ENCODE measurements at regions not wholly inside any gene's neighbourhood (a gene's known extent, or its start where the extent isn't known, plus 50 kb on each side); places are given as distances from the start of the nearest gene placed in this dataset.

DNA sequence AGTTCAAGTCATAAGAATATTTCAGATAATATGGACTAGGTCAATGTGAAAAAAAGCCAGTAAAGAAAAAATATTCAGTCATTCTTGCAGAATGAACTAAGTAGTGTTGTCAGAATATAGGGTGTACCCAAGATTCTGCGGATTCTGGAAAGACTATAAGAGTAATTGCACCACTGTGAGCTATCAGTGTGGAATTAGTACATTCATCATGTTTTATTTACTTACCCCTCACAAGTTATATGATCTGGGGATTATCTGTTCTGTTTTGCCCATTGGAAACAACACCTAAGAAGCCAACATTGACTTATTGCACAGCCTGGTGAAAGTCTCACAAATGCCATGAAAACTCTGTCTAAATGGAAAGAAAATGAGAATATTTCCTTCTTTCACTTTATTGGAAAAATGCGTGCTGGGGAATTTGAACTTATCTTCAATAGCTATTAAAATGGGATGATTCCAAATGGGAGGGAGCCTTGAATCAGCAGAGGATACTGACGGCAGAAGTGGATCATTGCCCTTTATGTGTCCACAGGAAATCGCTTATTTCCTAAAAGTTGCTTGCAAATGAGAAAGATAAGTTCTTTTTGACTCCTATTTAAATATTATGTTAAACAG lies 563.3 kb upstream of the POM121L12 start:
- no peak overlapping the region for H3K4me3 ChIP-seq (ENCODE audit: low read length in 2 of 2)
- no peaks in the 10 kb centered on the region for H3K27me3 ChIP-seq (ENCODE audit: control insufficient read depth in 2 of 2, insufficient read depth in 1 of 2, low read length in 1 of 2)
- no peak for DNase-seq (ENCODE audit: low read depth in 6 of 9, low spot score in 9 of 9)
- H3K27ac ChIP-seq (ENCODE audit: low read depth in 1 of 2, low read length in 1 of 2) = no peak overlapping the region
- no peaks in the 10 kb centered on the region for H3K4me1 ChIP-seq (ENCODE audit: control insufficient read depth in 2 of 2, insufficient read depth in 2 of 2, low read length in 2 of 2)
- no peaks in the 10 kb centered on the region for H3K9me3 ChIP-seq (ENCODE audit: control insufficient read depth in 2 of 2, insufficient read depth in 1 of 2, low read length in 1 of 2)
- 94% methylated on average over 4 of the region's 4 CpGs for WGBS
- no peaks in the 10 kb centered on the region for H3K36me3 ChIP-seq (ENCODE audit: control insufficient read depth in 2 of 2, insufficient read depth in 2 of 2, low read length in 1 of 2)

DNA sequence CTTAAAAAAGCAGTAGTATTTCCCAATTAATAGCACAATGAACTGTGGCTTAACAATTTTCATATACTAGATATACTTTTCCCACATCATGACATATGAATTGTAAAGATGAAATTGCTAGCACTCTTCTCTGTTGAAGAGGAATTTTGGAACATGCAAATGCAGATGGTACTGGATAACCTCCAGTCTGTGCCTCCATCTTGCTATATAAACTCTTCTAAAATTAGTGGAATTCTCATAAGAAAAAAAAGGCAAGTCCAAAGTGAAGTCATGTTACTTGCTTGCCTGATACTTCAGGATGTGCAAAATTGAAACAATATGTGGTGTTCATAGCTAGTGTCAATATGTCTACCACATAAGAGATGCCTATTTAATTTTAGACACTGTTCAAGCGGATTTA lies 570.2 kb upstream of the POM121L12 start:
- H3K27me3 ChIP-seq (ENCODE audit: control insufficient read depth in 2 of 2, insufficient read depth in 1 of 2, low read length in 1 of 2) = no peaks in the 10 kb centered on the region
- no peaks in the 10 kb centered on the region for H3K4me1 ChIP-seq (ENCODE audit: control insufficient read depth in 2 of 2, insufficient read depth in 2 of 2, low read length in 2 of 2)
- peaks cover 0 to 4% of the 10 kb centered on the region in 2 donors for H3K9me3 ChIP-seq (ENCODE audit: control insufficient read depth in 2 of 2, insufficient read depth in 1 of 2, low read length in 1 of 2)

DNA sequence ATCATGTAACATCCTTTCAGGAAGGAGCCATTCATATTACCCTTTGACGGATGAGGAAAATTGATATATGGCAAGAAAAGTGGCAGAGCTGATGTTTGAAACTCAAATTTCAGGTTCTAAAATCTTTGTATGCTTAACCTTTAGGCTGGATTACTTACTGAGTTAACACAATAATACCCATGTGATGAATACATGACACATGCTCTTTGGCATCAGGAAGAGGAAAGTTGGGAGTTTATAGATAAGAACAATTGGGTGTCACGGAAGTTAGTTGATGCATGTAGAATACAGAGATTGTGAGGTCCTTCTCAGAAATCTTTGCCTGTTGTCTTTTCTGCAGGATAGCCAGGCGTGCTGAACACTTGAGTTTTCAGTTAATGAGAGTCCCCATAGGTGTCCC lies 572.1 kb upstream of the POM121L12 start:
- Histone ChIP-seq H3K4me3 (ENCODE audit: low read length in 2 of 2) (no peak overlapping the region), H3K4me1 (ENCODE audit: control insufficient read depth in 2 of 2, insufficient read depth in 2 of 2, low read length in 2 of 2) (no peaks in the 10 kb centered on the region), H3K27ac (ENCODE audit: low read depth in 1 of 2, low read length in 1 of 2) (no peak overlapping the region), H3K36me3 (ENCODE audit: control insufficient read depth in 2 of 2, insufficient read depth in 2 of 2, low read length in 1 of 2) (no peaks in the 10 kb centered on the region), H3K9me3 (ENCODE audit: control insufficient read depth in 2 of 2, insufficient read depth in 1 of 2, low read length in 1 of 2) (peaks cover 0 to 4% of the 10 kb centered on the region in 2 donors), H3K27me3 (ENCODE audit: control insufficient read depth in 2 of 2, insufficient read depth in 1 of 2, low read length in 1 of 2) (no peaks in the 10 kb centered on the region)
- DNase-seq (ENCODE audit: low read depth in 6 of 9, low spot score in 9 of 9) = no peak
- WGBS = 95% methylated on average over 3 of the region's 3 CpGs

More for the DNA sequence above, 570.2 kb upstream of the POM121L12 start:
- Histone ChIP-seq H3K27ac (ENCODE audit: low read depth in 1 of 2, low read length in 1 of 2) (no peak overlapping the region), H3K4me3 (ENCODE audit: low read length in 2 of 2) (no peak overlapping the region), H3K36me3 (ENCODE audit: control insufficient read depth in 2 of 2, insufficient read depth in 2 of 2, low read length in 1 of 2) (no peaks in the 10 kb centered on the region)
- WGBS = 93% methylated on average over 1 of the region's 1 CpG
- DNase-seq (ENCODE audit: low read depth in 6 of 9, low spot score in 9 of 9) = no peak

DNA sequence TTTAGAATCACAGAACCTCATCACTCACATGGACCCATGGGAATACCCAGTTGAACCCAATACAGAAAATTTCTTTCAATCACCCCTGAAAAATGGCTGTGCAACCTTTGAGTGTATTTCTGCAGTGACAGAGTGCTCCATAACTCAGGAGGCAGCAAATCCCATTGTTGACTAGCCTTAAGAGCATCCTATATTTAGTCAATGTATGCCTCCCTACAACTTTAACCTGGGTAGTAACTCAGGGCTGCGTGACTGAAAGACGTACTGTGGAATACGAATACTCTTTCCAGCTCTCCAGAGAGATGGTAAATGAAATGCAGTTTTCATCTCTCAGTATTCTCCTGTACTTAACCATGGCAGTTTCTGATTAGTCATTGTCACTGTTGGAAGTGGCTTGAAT lies 573.0 kb upstream of the POM121L12 start:
- H3K27ac ChIP-seq (ENCODE audit: low read depth in 1 of 2, low read length in 1 of 2) = no peak overlapping the region
- H3K36me3 ChIP-seq (ENCODE audit: control insufficient read depth in 2 of 2, insufficient read depth in 2 of 2, low read length in 1 of 2) = no peaks in the 10 kb centered on the region
- H3K27me3 ChIP-seq (ENCODE audit: control insufficient read depth in 2 of 2, insufficient read depth in 1 of 2, low read length in 1 of 2) = no peaks in the 10 kb centered on the region
- H3K4me1 ChIP-seq (ENCODE audit: control insufficient read depth in 2 of 2, insufficient read depth in 2 of 2, low read length in 2 of 2) = no peaks in the 10 kb centered on the region
- 79% methylated on average over 3 of the region's 3 CpGs for WGBS
- H3K4me3 ChIP-seq (ENCODE audit: low read length in 2 of 2) = no peak overlapping the region
- no peak for DNase-seq (ENCODE audit: low read depth in 6 of 9, low spot score in 9 of 9)
- H3K9me3 ChIP-seq (ENCODE audit: control insufficient read depth in 2 of 2, insufficient read depth in 1 of 2, low read length in 1 of 2) = peaks cover 0 to 4% of the 10 kb centered on the region in 2 donors

- H3K4me3 ChIP-seq (ENCODE audit: low read length in 2 of 2) = no peak overlapping the region
- H3K27me3 ChIP-seq (ENCODE audit: control insufficient read depth in 2 of 2, insufficient read depth in 1 of 2, low read length in 1 of 2) = no peaks in the 10 kb centered on the region
- no peaks in the 10 kb centered on the region for H3K36me3 ChIP-seq (ENCODE audit: control insufficient read depth in 2 of 2, insufficient read depth in 2 of 2, low read length in 1 of 2)
- 95% methylated on average over 8 of the region's 8 CpGs for WGBS
- no peak overlapping the region for H3K27ac ChIP-seq (ENCODE audit: low read depth in 1 of 2, low read length in 1 of 2)
- H3K9me3 ChIP-seq (ENCODE audit: control insufficient read depth in 2 of 2, insufficient read depth in 1 of 2, low read length in 1 of 2) = no peaks in the 10 kb centered on the region
- H3K4me1 ChIP-seq (ENCODE audit: control insufficient read depth in 2 of 2, insufficient read depth in 2 of 2, low read length in 2 of 2) = no peaks in the 10 kb centered on the region
- DNase-seq (ENCODE audit: low read depth in 6 of 9, low spot score in 9 of 9) = no peak
These were observed 579.9 kb upstream of the POM121L12 start for GRCh38 chr7:52455571-52455970.

DNA sequence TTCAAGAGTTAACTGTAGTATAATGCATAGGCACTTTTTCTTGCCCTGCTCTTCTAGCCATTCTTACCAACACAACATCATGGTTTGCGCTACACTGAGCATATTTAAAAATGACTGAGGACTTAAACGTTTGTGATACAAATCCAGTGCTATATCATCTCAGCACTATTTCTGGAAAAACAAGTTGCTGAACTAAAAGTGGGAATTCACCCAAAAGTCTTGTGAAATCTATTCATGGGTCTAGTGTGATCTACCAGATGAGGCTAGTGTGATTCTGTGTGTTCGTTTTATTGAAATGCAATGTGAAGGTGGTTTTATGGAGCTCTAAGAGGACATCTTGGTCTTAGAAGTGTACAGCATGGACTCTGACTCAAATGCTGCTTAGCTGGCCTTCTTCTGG lies 584.6 kb upstream of the POM121L12 start:
- H3K4me1 ChIP-seq (ENCODE audit: control insufficient read depth in 2 of 2, insufficient read depth in 2 of 2, low read length in 2 of 2) = no peaks in the 10 kb centered on the region
- WGBS = 97% methylated on average over 3 of the region's 3 CpGs
- no peak overlapping the region for H3K4me3 ChIP-seq (ENCODE audit: low read length in 2 of 2)
- H3K9me3 ChIP-seq (ENCODE audit: control insufficient read depth in 2 of 2, insufficient read depth in 1 of 2, low read length in 1 of 2) = no peaks in the 10 kb centered on the region
- no peaks in the 10 kb centered on the region for H3K27me3 ChIP-seq (ENCODE audit: control insufficient read depth in 2 of 2, insufficient read depth in 1 of 2, low read length in 1 of 2)
- no peak overlapping the region for H3K27ac ChIP-seq (ENCODE audit: low read depth in 1 of 2, low read length in 1 of 2)
- no peaks in the 10 kb centered on the region for H3K36me3 ChIP-seq (ENCODE audit: control insufficient read depth in 2 of 2, insufficient read depth in 2 of 2, low read length in 1 of 2)
- DNase-seq (ENCODE audit: low read depth in 6 of 9, low spot score in 9 of 9) = no peak

- Histone ChIP-seq H3K4me3 (ENCODE audit: low read length in 2 of 2) (no peak overlapping the region), H3K36me3 (ENCODE audit: control insufficient read depth in 2 of 2, insufficient read depth in 2 of 2, low read length in 1 of 2) (no peaks in the 10 kb centered on the region), H3K27ac (ENCODE audit: low read depth in 1 of 2, low read length in 1 of 2) (no peak overlapping the region), H3K27me3 (ENCODE audit: control insufficient read depth in 2 of 2, insufficient read depth in 1 of 2, low read length in 1 of 2) (no peaks in the 10 kb centered on the region), H3K9me3 (ENCODE audit: control insufficient read depth in 2 of 2, insufficient read depth in 1 of 2, low read length in 1 of 2) (no peaks in the 10 kb centered on the region), H3K4me1 (ENCODE audit: control insufficient read depth in 2 of 2, insufficient read depth in 2 of 2, low read length in 2 of 2) (no peaks in the 10 kb centered on the region)
- WGBS = 49% methylated on average over 3 of the region's 3 CpGs
- no peak for DNase-seq (ENCODE audit: low read depth in 6 of 9, low spot score in 9 of 9)
These were observed 587.8 kb upstream of the POM121L12 start for GRCh38 chr7:52447581-52448180.

DNA sequence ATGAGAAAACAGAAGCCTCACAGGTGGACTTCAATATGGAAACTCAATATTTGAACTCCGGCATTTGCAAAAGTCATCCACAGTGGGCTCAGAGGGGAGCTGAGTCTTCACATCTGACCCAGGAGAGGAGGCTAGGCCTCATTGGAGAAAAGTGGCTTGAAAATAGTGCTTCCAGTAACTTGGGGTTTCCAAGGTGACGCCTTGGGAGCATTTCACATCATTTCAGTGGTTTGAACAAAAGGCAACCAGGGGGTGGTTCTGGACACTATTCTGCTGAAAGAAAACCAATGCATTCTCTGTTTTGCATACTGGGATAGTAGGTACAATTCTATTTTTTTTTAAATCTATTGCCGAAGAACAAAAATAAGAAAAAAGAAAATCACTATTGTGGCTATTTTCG lies 599.2 kb upstream of the POM121L12 start:
- DNase-seq (ENCODE audit: low read depth in 6 of 9, low spot score in 9 of 9) = no peak
- Histone ChIP-seq H3K27me3 (ENCODE audit: control insufficient read depth in 2 of 2, insufficient read depth in 1 of 2, low read length in 1 of 2) (no peaks in the 10 kb centered on the region), H3K36me3 (ENCODE audit: control insufficient read depth in 2 of 2, insufficient read depth in 2 of 2, low read length in 1 of 2) (no peaks in the 10 kb centered on the region), H3K4me1 (ENCODE audit: control insufficient read depth in 2 of 2, insufficient read depth in 2 of 2, low read length in 2 of 2) (no peaks in the 10 kb centered on the region), H3K4me3 (ENCODE audit: low read length in 2 of 2) (no peak overlapping the region), H3K9me3 (ENCODE audit: control insufficient read depth in 2 of 2, insufficient read depth in 1 of 2, low read length in 1 of 2) (peaks cover 0 to 13% of the 10 kb centered on the region in 2 donors), H3K27ac (ENCODE audit: low read depth in 1 of 2, low read length in 1 of 2) (no peak overlapping the region)
- WGBS = 98% methylated on average over 4 of the region's 4 CpGs

DNA sequence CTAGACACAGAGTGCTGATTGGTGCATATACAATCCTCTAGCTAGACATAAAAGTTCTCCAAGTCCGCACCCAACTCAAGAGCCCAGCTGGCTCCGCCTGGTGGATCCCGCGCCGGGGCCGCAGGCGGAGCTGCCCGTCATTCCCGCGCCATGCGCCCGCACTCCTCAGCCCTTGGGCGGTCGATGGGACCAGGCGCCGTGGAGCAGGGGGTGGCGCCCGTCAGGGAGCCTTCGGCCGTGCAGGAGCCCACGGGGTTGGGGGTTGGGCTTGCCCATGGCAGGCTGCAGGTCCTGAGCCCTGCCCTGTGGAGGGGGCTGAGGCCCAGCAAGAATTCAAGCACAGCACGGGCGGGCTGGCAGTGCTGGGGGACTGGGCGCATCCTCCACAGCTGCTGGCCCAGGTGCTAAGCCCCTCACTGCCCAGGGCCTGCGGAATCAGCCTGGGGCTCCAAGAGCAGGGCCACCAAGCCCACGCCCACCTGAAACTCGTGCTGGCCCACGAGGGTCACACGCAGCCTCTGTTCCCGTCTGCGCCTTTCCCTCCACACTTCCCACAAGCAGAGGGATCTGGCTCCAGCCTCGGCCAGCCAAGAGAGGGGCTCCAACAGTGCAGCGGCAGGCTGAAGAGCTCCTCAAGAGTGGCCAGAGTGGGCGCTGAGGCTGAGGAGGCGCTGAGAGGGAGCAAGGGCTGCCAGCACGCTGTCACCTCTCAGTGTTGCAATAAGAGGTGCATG lies 604.2 kb upstream of the POM121L12 start:
- no peak overlapping the region for H3K4me3 ChIP-seq (ENCODE audit: low read length in 2 of 2)
- H3K36me3 ChIP-seq (ENCODE audit: control insufficient read depth in 2 of 2, insufficient read depth in 2 of 2, low read length in 1 of 2) = no peaks in the 10 kb centered on the region
- no peak for DNase-seq (ENCODE audit: low read depth in 6 of 9, low spot score in 9 of 9)
- WGBS = 94% methylated on average over 36 of the region's 36 CpGs
- H3K9me3 ChIP-seq (ENCODE audit: control insufficient read depth in 2 of 2, insufficient read depth in 1 of 2, low read length in 1 of 2) = peaks cover 0 to 25% of the 10 kb centered on the region in 2 donors
- no peaks in the 10 kb centered on the region for H3K27me3 ChIP-seq (ENCODE audit: control insufficient read depth in 2 of 2, insufficient read depth in 1 of 2, low read length in 1 of 2)
- H3K27ac ChIP-seq (ENCODE audit: low read depth in 1 of 2, low read length in 1 of 2) = no peak overlapping the region
- H3K4me1 ChIP-seq (ENCODE audit: control insufficient read depth in 2 of 2, insufficient read depth in 2 of 2, low read length in 2 of 2) = no peaks in the 10 kb centered on the region

All from thymus (tissue), 11 donors.